Hematopoietic multipotent progenitor cell treated with erythropoietin and hydrocortisone succinate and interleukin-3 and kit ligand, for 8 days (in vitro differentiated cells): ENCODE measurements at regions not wholly inside any gene's neighbourhood (a gene's known extent, or its start where the extent isn't known, plus 50 kb on each side); places are given as distances from the start of the nearest gene placed in this dataset.
A peak's percentile ranks its signal among the peaks of the same experiment; 100 is the strongest.

Experiments used
- DNase-seq: peaks from one replicate; pipeline ENCODE4 v3.0.0-alpha.2; 2015

GRCh38 chr18:25470062-25470461, 118.1 kb upstream of the ZNF521 start:
- DNase-seq = no peak

- no peak for DNase-seq
These were observed 117.5 kb upstream of the ZNF521 start for GRCh38 chr18:25469489-25469888.

GRCh38 chr18:25467226-25467987, 115.4 kb upstream of the ZNF521 start:
- no peak for DNase-seq

GRCh38 chr18:25465152-25465732, 113.3 kb upstream of the ZNF521 start:
- no peak for DNase-seq

GRCh38 chr18:25464227-25464626, 112.3 kb upstream of the ZNF521 start:
- no peak for DNase-seq

- no peak for DNase-seq
These were observed 111.8 kb upstream of the ZNF521 start for GRCh38 chr18:25463726-25464125.

- DNase-seq = no peak
These were observed 107.8 kb upstream of the ZNF521 start for GRCh38 chr18:25459814-25460213.

- no peak for DNase-seq
These were observed 105.6 kb upstream of the ZNF521 start for GRCh38 chr18:25457601-25458000.

- DNase-seq = no peak
These were observed 105.2 kb upstream of the ZNF521 start for GRCh38 chr18:25457126-25457525.

- no peak for DNase-seq
These were observed 104.5 kb upstream of the ZNF521 start for GRCh38 chr18:25456334-25457010.

- no peak for DNase-seq
These were observed 103.7 kb upstream of the ZNF521 start for GRCh38 chr18:25455646-25456045.

- no peak for DNase-seq
These were observed 103.2 kb upstream of the ZNF521 start for GRCh38 chr18:25455159-25455558.

GRCh38 chr18:25454730-25455129, 102.8 kb upstream of the ZNF521 start:
- no peak for DNase-seq

- no peak for DNase-seq
These were observed 102.3 kb upstream of the ZNF521 start for GRCh38 chr18:25454270-25454659.

GRCh38 chr18:25453556-25454269, 101.7 kb upstream of the ZNF521 start:
- DNase-seq = no peak

GRCh38 chr18:25451077-25451658, 99.2 kb upstream of the ZNF521 start:
- no peak for DNase-seq

GRCh38 chr18:25449046-25449445, 97.1 kb upstream of the ZNF521 start:
- DNase-seq = no peak

GRCh38 chr18:25446972-25447371, 95.0 kb upstream of the ZNF521 start:
- DNase-seq = peak; percentile 6

- DNase-seq = no peak
These were observed 93.5 kb upstream of the ZNF521 start for GRCh38 chr18:25445430-25445829.

GRCh38 chr18:25443776-25444175, 91.8 kb upstream of the ZNF521 start:
- no peak for DNase-seq

- no peak for DNase-seq
These were observed 83.3 kb upstream of the ZNF521 start for GRCh38 chr18:25435149-25435782.

- DNase-seq = no peak
These were observed 82.8 kb upstream of the ZNF521 start for GRCh38 chr18:25434745-25435144.

- no peak for DNase-seq
These were observed 81.6 kb upstream of the ZNF521 start for GRCh38 chr18:25433590-25433989.
